HL-60 (cell line): ENCODE measurements at regions not wholly inside any gene's neighbourhood (a gene's known extent, or its start where the extent isn't known, plus 50 kb on each side); places are given as distances from the start of the nearest gene placed in this dataset.

Source experiments
- DNase-seq, 2 experiments: peaks; one replicate each; pipeline ENCODE4 v3.0.0-alpha.2; 2010 to 2020; ENCODE audit warnings: low read depth in 1 of 2, low spot score in 1 of 2
- H3K27ac ChIP-seq: fragments of 250-450 bp; sonication (Bioruptor Pico); replicated peaks from 2 replicates; pipeline ENCODE4 v1.5.1; 2020; ENCODE audit warnings: mild to moderate bottlenecking, moderate library complexity
- H3K27me3 ChIP-seq: fragments of 250-450 bp; sonication (Bioruptor Pico); 2 replicates; pipeline ENCODE4 v1.5.1; 2021; ENCODE audit warnings: mild to moderate bottlenecking, moderate library complexity; ENCODE audit not compliant: insufficient read depth, poor library complexity, severe bottlenecking
- H3K4me3 ChIP-seq: replicated peaks from 2 replicates; pipeline ENCODE4 v1.5.1; 2011; ENCODE audit warnings: mild to moderate bottlenecking, control low read depth, low read length; ENCODE audit not compliant: insufficient read depth
- GABPA ChIP-seq: IDR thresholded peaks from 2 replicates; pipeline ENCODE4 v1.6.1; 2012; ENCODE audit warnings: low read depth
- POLR2AphosphoS5 ChIP-seq: IDR thresholded peaks from 2 replicates; pipeline ENCODE4 v1.6.1; 2012; ENCODE audit warnings: low read depth
- SPI1 ChIP-seq: IDR thresholded peaks from 2 replicates; pipeline ENCODE4 v1.6.1; 2012; ENCODE audit warnings: low read depth, mild to moderate bottlenecking, borderline replicate concordance
- TF ChIP-seq, protein P1 (sequence below): IDR thresholded peaks from one replicate; pipeline ENCODE4 v1.5.1; 2011; ENCODE audit warnings: low read length, control low read depth, inconsistent platforms; ENCODE audit not compliant: insufficient read depth
- TF ChIP-seq, protein P2 (sequence below): IDR thresholded peaks from 2 replicates; pipeline ENCODE4 v1.6.1; 2012; ENCODE audit warnings: low read depth; ENCODE audit not compliant: insufficient replicate concordance

DNA sequence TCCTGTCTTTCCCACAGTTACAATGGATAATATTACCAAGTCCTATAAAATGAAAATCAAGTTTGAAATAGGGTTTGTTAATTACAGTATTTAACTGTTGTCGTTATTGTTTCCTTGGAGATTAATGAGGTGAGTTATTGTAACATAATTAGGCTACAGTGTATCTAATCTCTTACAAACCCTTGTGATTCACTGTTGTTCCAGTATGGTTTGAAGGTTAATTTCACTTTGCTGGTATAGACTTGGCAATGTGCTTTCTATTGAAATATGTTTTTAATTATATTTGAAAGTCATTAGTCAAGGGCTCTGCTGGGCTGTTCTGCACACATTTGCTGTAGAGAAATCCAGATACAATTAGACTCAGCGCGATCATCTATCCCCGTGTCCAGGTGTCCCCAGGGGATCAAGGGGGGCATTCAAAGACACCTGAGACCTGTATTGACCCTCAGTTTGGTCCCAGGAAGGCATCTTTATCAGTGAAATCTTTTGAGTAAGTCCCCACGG is 624.6 kb upstream of the EEF2KMT start:
- DNase-seq = no peak
- no peaks in the 10 kb centered on the region for H3K27me3 ChIP-seq
- TF ChIP-seq, protein P1, sequence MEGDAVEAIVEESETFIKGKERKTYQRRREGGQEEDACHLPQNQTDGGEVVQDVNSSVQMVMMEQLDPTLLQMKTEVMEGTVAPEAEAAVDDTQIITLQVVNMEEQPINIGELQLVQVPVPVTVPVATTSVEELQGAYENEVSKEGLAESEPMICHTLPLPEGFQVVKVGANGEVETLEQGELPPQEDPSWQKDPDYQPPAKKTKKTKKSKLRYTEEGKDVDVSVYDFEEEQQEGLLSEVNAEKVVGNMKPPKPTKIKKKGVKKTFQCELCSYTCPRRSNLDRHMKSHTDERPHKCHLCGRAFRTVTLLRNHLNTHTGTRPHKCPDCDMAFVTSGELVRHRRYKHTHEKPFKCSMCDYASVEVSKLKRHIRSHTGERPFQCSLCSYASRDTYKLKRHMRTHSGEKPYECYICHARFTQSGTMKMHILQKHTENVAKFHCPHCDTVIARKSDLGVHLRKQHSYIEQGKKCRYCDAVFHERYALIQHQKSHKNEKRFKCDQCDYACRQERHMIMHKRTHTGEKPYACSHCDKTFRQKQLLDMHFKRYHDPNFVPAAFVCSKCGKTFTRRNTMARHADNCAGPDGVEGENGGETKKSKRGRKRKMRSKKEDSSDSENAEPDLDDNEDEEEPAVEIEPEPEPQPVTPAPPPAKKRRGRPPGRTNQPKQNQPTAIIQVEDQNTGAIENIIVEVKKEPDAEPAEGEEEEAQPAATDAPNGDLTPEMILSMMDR = no peak
- no peak for TF ChIP-seq POLR2AphosphoS5
- TF ChIP-seq GABPA = no peak
- TF ChIP-seq, protein P2, sequence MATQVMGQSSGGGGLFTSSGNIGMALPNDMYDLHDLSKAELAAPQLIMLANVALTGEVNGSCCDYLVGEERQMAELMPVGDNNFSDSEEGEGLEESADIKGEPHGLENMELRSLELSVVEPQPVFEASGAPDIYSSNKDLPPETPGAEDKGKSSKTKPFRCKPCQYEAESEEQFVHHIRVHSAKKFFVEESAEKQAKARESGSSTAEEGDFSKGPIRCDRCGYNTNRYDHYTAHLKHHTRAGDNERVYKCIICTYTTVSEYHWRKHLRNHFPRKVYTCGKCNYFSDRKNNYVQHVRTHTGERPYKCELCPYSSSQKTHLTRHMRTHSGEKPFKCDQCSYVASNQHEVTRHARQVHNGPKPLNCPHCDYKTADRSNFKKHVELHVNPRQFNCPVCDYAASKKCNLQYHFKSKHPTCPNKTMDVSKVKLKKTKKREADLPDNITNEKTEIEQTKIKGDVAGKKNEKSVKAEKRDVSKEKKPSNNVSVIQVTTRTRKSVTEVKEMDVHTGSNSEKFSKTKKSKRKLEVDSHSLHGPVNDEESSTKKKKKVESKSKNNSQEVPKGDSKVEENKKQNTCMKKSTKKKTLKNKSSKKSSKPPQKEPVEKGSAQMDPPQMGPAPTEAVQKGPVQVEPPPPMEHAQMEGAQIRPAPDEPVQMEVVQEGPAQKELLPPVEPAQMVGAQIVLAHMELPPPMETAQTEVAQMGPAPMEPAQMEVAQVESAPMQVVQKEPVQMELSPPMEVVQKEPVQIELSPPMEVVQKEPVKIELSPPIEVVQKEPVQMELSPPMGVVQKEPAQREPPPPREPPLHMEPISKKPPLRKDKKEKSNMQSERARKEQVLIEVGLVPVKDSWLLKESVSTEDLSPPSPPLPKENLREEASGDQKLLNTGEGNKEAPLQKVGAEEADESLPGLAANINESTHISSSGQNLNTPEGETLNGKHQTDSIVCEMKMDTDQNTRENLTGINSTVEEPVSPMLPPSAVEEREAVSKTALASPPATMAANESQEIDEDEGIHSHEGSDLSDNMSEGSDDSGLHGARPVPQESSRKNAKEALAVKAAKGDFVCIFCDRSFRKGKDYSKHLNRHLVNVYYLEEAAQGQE = no peak
- TF ChIP-seq SPI1 = no peak
- no peak overlapping the region for H3K27ac ChIP-seq
- H3K4me3 ChIP-seq = no peak overlapping the region

DNA sequence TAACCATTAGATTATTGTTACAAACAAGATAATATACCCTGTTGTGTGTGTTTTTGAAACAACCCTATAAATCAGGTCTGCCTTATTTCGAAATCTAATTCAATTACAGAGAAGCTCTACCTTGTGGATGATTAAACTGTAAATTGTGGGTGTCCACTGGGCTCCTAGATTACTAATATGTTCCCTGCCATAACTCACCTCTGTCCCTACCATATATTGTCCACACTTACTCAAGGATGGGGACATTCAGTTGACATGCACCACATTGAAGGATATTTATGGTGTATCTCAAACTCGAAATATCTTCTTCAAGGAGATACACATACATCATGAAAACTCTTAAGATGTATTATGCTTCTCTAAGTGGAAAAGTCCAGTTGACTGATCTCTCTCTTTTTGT is 617.6 kb upstream of the EEF2KMT start:
- no peak for TF ChIP-seq POLR2AphosphoS5
- TF ChIP-seq, protein P2 = no peak
- no peak for TF ChIP-seq SPI1
- TF ChIP-seq GABPA = no peak
- TF ChIP-seq, protein P1 = no peak
- Histone ChIP-seq H3K27ac (no peak overlapping the region), H3K27me3 (no peaks in the 10 kb centered on the region)

DNA sequence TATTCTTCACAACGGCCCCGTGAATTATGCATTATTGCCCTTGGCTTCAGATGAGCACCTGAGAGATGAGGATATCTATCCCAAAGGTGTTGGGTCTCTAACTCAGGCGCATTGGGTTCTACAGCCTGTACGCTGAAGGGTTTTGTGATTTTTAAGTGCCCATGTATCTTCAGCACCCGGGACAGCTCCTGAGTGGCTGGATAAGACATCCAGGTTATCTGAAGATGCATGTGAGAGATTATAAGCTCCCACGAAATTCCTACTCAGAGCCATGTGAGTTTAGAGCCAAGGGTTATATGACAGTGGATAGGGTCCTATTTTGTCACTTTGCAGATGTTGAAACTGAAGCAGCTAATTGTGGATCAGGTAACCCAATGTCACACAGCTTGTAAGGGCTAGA is 612.3 kb upstream of the EEF2KMT start:
- Histone ChIP-seq H3K27me3 (no peaks in the 10 kb centered on the region), H3K4me3 (no peak overlapping the region), H3K27ac (no peak overlapping the region)
- no peak for TF ChIP-seq POLR2AphosphoS5
- TF ChIP-seq, protein P2 = peak; percentile 92
- DNase-seq = no peak

More for the DNA sequence above, 617.6 kb upstream of the EEF2KMT start:
- no peak for DNase-seq
- H3K4me3 ChIP-seq = no peak overlapping the region

DNA sequence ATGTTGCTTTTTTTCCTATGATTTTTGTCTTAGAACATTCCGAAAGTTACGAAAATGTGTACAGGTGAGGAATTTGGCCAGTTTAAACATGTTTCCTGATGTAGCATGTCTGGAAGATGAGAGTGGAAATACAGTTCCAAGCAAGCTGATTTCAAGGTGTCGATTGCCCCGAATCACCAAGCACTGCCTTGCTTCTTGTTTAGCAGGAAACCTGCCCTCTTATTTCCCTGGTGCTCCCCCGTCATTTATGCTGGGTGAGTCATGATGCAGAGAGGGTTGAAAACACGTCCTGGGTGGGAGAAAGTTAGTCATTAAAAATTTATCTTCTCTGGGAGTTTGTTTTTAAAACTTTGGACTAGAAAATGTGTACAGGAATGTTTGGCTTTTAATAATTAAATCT is 608.6 kb upstream of the EEF2KMT start:
- DNase-seq = no peak
- TF ChIP-seq GABPA = no peak
- TF ChIP-seq, protein P1 = no peak
- no peak for TF ChIP-seq SPI1
- TF ChIP-seq, protein P2 = no peak
- no peak for TF ChIP-seq POLR2AphosphoS5
- H3K27me3 ChIP-seq = no peaks in the 10 kb centered on the region

More for the DNA sequence above, 608.6 kb upstream of the EEF2KMT start:
- Histone ChIP-seq H3K27ac (no peak overlapping the region), H3K4me3 (no peak overlapping the region)
